NCI-H2171 treated with DMSO at 0.1 percent for 48 hours (cell line): ENCODE measurements at regions not wholly inside any gene's neighbourhood (a gene's known extent, or its start where the extent isn't known, plus 50 kb on each side); places are given as distances from the start of the nearest gene placed in this dataset.
"Not testable (repeated sequence)": the region's sequence is repeated elsewhere in the genome, so short reads cannot be mapped to it uniquely, and the experiment has no call there.

Experiments
- DNase-seq: peaks from one replicate; lab custom pipeline; 2025; lab: John Stamatoyannopoulos, UW

DNA sequence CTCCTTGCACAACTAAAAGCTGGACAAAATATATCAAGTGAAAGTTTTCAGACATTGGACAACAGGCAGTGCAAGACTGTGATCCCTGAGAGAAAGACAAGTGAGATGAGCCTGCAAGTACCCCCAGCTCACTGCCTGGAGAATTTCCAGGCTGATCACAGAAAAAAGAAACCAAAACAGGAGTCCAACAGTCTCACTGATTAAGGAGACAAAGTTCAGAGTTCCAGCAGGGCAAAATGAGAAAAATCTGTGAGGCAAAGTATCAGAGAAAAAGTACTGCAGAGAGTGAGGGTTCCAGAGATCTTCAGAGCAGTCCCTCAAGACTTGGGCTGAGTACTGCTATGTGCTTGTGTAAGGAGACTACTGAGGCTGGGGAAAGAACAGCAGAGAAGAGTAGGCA, 56.0 kb upstream of the PRSS3 start:
- no peak for DNase-seq

DNA sequence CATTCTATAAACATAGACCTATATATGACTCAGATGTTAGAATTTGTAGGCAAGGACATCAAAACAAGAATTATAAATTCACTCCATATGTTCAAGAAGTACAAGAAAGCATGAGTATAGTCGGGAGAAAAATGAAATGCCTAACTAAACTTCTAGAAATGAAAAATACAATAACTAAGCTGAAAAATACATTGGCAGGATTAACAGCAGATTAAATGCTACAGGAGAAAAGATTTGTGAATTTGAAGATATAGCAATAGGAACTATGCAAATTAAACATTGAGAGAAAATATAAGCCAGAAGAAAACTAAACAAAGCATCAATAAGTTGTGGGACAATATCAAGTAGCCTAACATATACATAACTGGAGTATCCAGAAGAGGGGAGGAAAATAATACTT, 55.3 kb upstream of the PRSS3 start:
- no peak for DNase-seq

DNA sequence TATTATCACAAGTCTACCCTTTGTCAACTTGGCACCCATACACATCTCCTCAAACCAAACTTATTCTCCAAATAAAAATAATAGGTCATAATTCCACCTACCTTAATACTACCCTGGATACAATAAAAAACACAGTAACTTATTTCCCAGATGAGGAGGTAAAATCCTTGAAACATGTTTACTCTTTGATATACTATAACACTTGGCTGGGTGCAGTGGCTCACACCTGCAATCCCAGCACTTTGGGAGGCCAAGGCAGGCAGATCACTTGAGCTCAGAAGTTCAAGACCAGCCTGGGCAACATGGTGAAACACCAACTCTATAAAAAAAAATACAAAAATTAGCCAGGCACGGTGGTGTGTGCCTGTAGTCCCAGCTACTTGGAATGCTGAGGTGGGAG, 54.4 kb upstream of the PRSS3 start:
- DNase-seq: not testable (repeated sequence)

DNA sequence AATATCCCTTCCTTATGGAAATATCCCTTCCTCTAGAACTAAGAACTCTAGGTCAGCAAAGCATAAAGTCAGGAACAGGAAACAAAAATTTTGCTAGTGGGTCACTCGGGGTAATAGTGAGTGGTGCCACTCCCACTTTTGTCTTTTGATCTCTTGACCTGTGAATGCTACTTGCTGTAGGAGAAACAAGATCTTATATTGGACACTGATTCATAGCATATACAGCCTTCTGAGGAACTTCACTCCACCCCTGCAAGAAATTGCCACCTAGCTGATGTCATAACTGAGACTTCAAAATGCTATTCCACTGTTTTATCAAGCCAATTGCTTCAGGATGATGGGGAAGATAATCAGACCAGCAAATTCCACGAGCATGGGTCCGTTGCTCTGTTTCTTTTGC, 53.3 kb upstream of the PRSS3 start:
- DNase-seq: no peak

DNA sequence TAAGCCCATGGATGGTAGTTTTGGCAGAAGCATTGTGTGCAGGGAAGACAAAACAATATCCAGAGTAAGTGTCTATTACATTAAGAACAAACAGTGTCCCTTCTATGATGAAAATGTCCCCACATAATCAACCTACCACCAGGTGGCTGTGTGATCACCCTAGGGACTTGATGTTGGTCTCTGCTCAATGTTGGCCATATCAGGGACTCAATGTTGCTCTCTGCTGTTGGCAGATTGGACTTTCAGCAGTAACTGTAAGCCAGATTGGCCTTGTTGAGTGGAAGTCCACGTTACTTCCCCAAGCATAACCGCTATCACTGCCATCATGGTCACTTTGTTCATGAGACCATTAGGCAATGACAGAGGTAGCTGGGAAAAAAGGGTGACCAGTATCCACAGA, 52.8 kb upstream of the PRSS3 start:
- DNase-seq: no peak
